ENCODE measurements at regions not wholly inside any gene's neighbourhood (a gene's known extent, or its start where the extent isn't known, plus 50 kb on each side); places are given as distances from the start of the nearest gene placed in this dataset.

GRCh38 chr13:76023652-76024051, 387.5 kb downstream of the LMO7 start:
- DNase-seq (ENCODE audit: insufficient read length), result no peak
- TF ChIP-seq POLR2AphosphoS5 (IDR thresholded peaks at IDR 0.05; ENCODE audit: low read depth, low read length) (no peak), POLR2A (IDR thresholded peaks at IDR 0.05; ENCODE audit: low read depth, low read length) (no peak), TAF1 (IDR thresholded peaks at IDR 0.05; ENCODE audit: borderline replicate concordance, low read depth, low read length) (no peak)
- FAIRE-seq, result no peak

- no peak for DNase-seq (ENCODE audit: insufficient read length)
- no peak for FAIRE-seq
- TF ChIP-seq TAF1 (IDR thresholded peaks at IDR 0.05; ENCODE audit: borderline replicate concordance, low read depth, low read length) (no peak), POLR2A (IDR thresholded peaks at IDR 0.05; ENCODE audit: low read depth, low read length) (no peak), POLR2AphosphoS5 (IDR thresholded peaks at IDR 0.05; ENCODE audit: low read depth, low read length) (no peak)
These were observed 384.4 kb downstream of the LMO7 start for GRCh38 chr13:76020421-76020955.

GRCh38 chr13:76019421-76020044, 383.4 kb downstream of the LMO7 start:
- DNase-seq (ENCODE audit: insufficient read length), result no peak
- TF ChIP-seq POLR2AphosphoS5 (IDR thresholded peaks at IDR 0.05; ENCODE audit: low read depth, low read length), result no peak
- TF ChIP-seq POLR2A (IDR thresholded peaks at IDR 0.05; ENCODE audit: low read depth, low read length), result no peak
- TF ChIP-seq TAF1 (IDR thresholded peaks at IDR 0.05; ENCODE audit: borderline replicate concordance, low read depth, low read length), result no peak
- FAIRE-seq, result no peak

GRCh38 chr13:76017861-76018556, 381.9 kb downstream of the LMO7 start:
- no peak for FAIRE-seq
- TF ChIP-seq POLR2AphosphoS5 (IDR thresholded peaks at IDR 0.05; ENCODE audit: low read depth, low read length), result no peak
- no peak for TF ChIP-seq POLR2A (IDR thresholded peaks at IDR 0.05; ENCODE audit: low read depth, low read length)
- no peak for TF ChIP-seq TAF1 (IDR thresholded peaks at IDR 0.05; ENCODE audit: borderline replicate concordance, low read depth, low read length)
- no peak for DNase-seq (ENCODE audit: insufficient read length)

GRCh38 chr13:76016799-76017400, 380.8 kb downstream of the LMO7 start:
- DNase-seq (ENCODE audit: insufficient read length) (no peak), FAIRE-seq (peak; percentile 9)
- no peak for TF ChIP-seq POLR2AphosphoS5 (IDR thresholded peaks at IDR 0.05; ENCODE audit: low read depth, low read length)

GRCh38 chr13:76014406-76015318, 378.5 kb downstream of the LMO7 start:
- no peak for TF ChIP-seq POLR2A (IDR thresholded peaks at IDR 0.05; ENCODE audit: low read depth, low read length)
- FAIRE-seq (no peak), DNase-seq (ENCODE audit: insufficient read length) (no peak)

- FAIRE-seq, result no peak
- TF ChIP-seq POLR2AphosphoS5 (IDR thresholded peaks at IDR 0.05; ENCODE audit: low read depth, low read length), result no peak
- TF ChIP-seq TAF1 (IDR thresholded peaks at IDR 0.05; ENCODE audit: borderline replicate concordance, low read depth, low read length), result no peak
- TF ChIP-seq POLR2A (IDR thresholded peaks at IDR 0.05; ENCODE audit: low read depth, low read length), result no peak
- no peak for DNase-seq (ENCODE audit: insufficient read length)
These were observed 376.1 kb downstream of the LMO7 start for GRCh38 chr13:76012091-76012721.

GRCh38 chr13:76009267-76009890, 373.2 kb downstream of the LMO7 start:
- DNase-seq (ENCODE audit: insufficient read length), result no peak
- TF ChIP-seq TAF1 (IDR thresholded peaks at IDR 0.05; ENCODE audit: borderline replicate concordance, low read depth, low read length) (no peak), POLR2AphosphoS5 (IDR thresholded peaks at IDR 0.05; ENCODE audit: low read depth, low read length) (no peak)
- FAIRE-seq, result no peak

- TF ChIP-seq POLR2AphosphoS5 (IDR thresholded peaks at IDR 0.05; ENCODE audit: low read depth, low read length), result no peak
- TF ChIP-seq POLR2A (IDR thresholded peaks at IDR 0.05; ENCODE audit: low read depth, low read length), result no peak
- no peak for FAIRE-seq
- no peak for DNase-seq (ENCODE audit: insufficient read length)
These were observed 368.3 kb downstream of the LMO7 start for GRCh38 chr13:76004416-76004815.

GRCh38 chr13:76000131-76000530, 364.0 kb downstream of the LMO7 start:
- TF ChIP-seq TAF1 (IDR thresholded peaks at IDR 0.05; ENCODE audit: borderline replicate concordance, low read depth, low read length) (no peak), POLR2A (IDR thresholded peaks at IDR 0.05; ENCODE audit: low read depth, low read length) (no peak), POLR2AphosphoS5 (IDR thresholded peaks at IDR 0.05; ENCODE audit: low read depth, low read length) (no peak)
- DNase-seq (ENCODE audit: insufficient read length), result no peak
- FAIRE-seq, result no peak

GRCh38 chr13:75996582-75996981, 360.5 kb downstream of the LMO7 start:
- DNase-seq (ENCODE audit: insufficient read length) (no peak), FAIRE-seq (no peak)
- TF ChIP-seq POLR2A (IDR thresholded peaks at IDR 0.05; ENCODE audit: low read depth, low read length), result no peak
- TF ChIP-seq POLR2AphosphoS5 (IDR thresholded peaks at IDR 0.05; ENCODE audit: low read depth, low read length), result no peak
- TF ChIP-seq TAF1 (IDR thresholded peaks at IDR 0.05; ENCODE audit: borderline replicate concordance, low read depth, low read length), result no peak
